Endothelial cell of umbilical vein (primary cell): ENCODE measurements at regions not wholly inside any gene's neighbourhood (a gene's known extent, or its start where the extent isn't known, plus 50 kb on each side); places are given as distances from the start of the nearest gene placed in this dataset.

Source experiments
- BruUV-seq: library from RNA; stranded (reverse); fragments of 400-500 nt; replicated peaks from 2 replicates; lab custom pipeline; 2021; lab: Mats Ljungman, UMichigan
- CTCF ChIA-PET: fragments of 300-600, 350-600 bp; sonication (Branson Sonifier 250); formaldehyde crosslinking; loops from one replicate; lab custom pipeline; 2021; ENCODE audit warnings: antibody characterized with exemption, inconsistent platforms; lab: Charles Lee
- POLR2A ChIA-PET: fragments of 300-600, 350-600 bp; sonication (Branson Sonifier 250); formaldehyde crosslinking; loops from one replicate; lab custom pipeline; 2021; ENCODE audit warnings: antibody characterized with exemption, inconsistent platforms; lab: Charles Lee
- DNase-seq: peaks from one replicate; pipeline ENCODE4 v3.0.0-alpha.2; 2011; ENCODE audit warnings: low read depth, low spot score
- FAIRE-seq: peaks from 2 replicates; lab custom pipeline; 2011; peaks lifted over from hg19 to GRCh38; lab: Jason Lieb, UNC
- H2AFZ ChIP-seq: 2 replicates; pipeline ENCODE4 v1.6.0; 2012; ENCODE audit warnings: low read depth, low read length, control low read depth, inconsistent platforms
- H3K27ac ChIP-seq: 2 replicates; pipeline ENCODE4 v1.5.1; 2011; ENCODE audit warnings: low read depth, mild to moderate bottlenecking, control low read depth, low read length, moderate library complexity; ENCODE audit not compliant: insufficient read depth
- H3K27me3 ChIP-seq, 2 experiments: 2 replicates each; pipeline versions ENCODE4 v1.6.0 to v1.6.1; 2011; ENCODE audit warnings: low read length in 2 of 2, mixed read lengths in 1 of 2; ENCODE audit not compliant: control insufficient read depth in 2 of 2, insufficient read depth in 2 of 2
- H3K36me3 ChIP-seq, 2 experiments: 2 replicates in 1 of 2; 3 replicates in 1 of 2; pipeline ENCODE4 v1.5.1; 2011; ENCODE audit warnings: low read length in 2 of 2, mild to moderate bottlenecking in 1 of 2, moderate library complexity in 1 of 2; ENCODE audit not compliant: control insufficient read depth in 2 of 2, insufficient read depth in 2 of 2; ENCODE audit errors: extremely low read depth in 1 of 2
- H3K4me1 ChIP-seq: 3 replicates; pipeline ENCODE4 v1.5.1; 2011; ENCODE audit warnings: mild to moderate bottlenecking, low read length; ENCODE audit not compliant: control insufficient read depth, insufficient read depth; ENCODE audit errors: extremely low read depth
- H3K4me2 ChIP-seq: 2 replicates; pipeline ENCODE4 v1.6.1; 2011; ENCODE audit warnings: low read length, control low read depth, mixed read lengths; ENCODE audit not compliant: insufficient read depth
- H3K4me3 ChIP-seq, 3 experiments: fragments of 200-600 bp in 1 of 3; sonication (generic), shearing (Covaris generic) in 1 of 3; replicated peaks in 1 of 3; 2 replicates each; pipeline ENCODE4 v1.5.1; 2011 to 2016; ENCODE audit warnings: control low read depth in 3 of 3, low read length in 3 of 3, mild to moderate bottlenecking in 2 of 3, inconsistent platforms in 1 of 3, low read depth in 1 of 3, moderate library complexity in 1 of 3; ENCODE audit not compliant: insufficient read depth in 1 of 3
- H3K79me2 ChIP-seq: 2 replicates; pipeline ENCODE4 v1.6.0; 2012; ENCODE audit warnings: low read length, inconsistent platforms; ENCODE audit not compliant: control insufficient read depth, insufficient read depth
- H3K9ac ChIP-seq: replicated peaks from 2 replicates; pipeline ENCODE3; 2011; ENCODE audit warnings: low read length, control low read depth; ENCODE audit not compliant: insufficient read depth; ENCODE audit errors: extremely low read depth
- H3K9me1 ChIP-seq: replicated peaks from 3 replicates; pipeline ENCODE4 v1.6.0; 2011; ENCODE audit warnings: mild to moderate bottlenecking, low read length; ENCODE audit not compliant: control insufficient read depth, insufficient read depth; ENCODE audit errors: extremely low read depth
- H3K9me3 ChIP-seq: replicated peaks from 2 replicates; pipeline ENCODE4 v1.5.1; 2012; ENCODE audit warnings: low read length, inconsistent platforms; ENCODE audit not compliant: control insufficient read depth, insufficient read depth
- H4K20me1 ChIP-seq: replicated peaks from 2 replicates; pipeline ENCODE3; 2011; ENCODE audit warnings: mild to moderate bottlenecking, low read length; ENCODE audit not compliant: control insufficient read depth, insufficient read depth; ENCODE audit errors: extremely low read depth
- CTCF ChIP-seq, 2 donors: IDR thresholded peaks; 1 replicate in 1 of 2; 2 replicates in 1 of 2; pipeline ENCODE4 v1.5.1; 2011; ENCODE audit warnings: low read length in 2 of 2, mild to moderate bottlenecking in 2 of 2, moderate library complexity in 2 of 2, control low read depth in 1 of 2, inconsistent platforms in 1 of 2, low read depth in 1 of 2; ENCODE audit not compliant: insufficient read depth in 1 of 2; ENCODE audit errors: extremely low read depth in 1 of 2
- EZH2 ChIP-seq: IDR thresholded peaks from 2 replicates; pipeline ENCODE4 v1.6.1; 2012; ENCODE audit warnings: borderline replicate concordance, low read depth, mild to moderate bottlenecking, moderate library complexity, low read length, inconsistent platforms; ENCODE audit not compliant: severe bottlenecking
- FOS ChIP-seq: IDR thresholded peaks from 2 replicates; pipeline ENCODE4 v1.6.1; 2011; ENCODE audit warnings: mild to moderate bottlenecking, low read length, moderate library complexity, borderline replicate concordance; ENCODE audit not compliant: insufficient read depth
- GATA2 ChIP-seq: IDR thresholded peaks from 2 replicates; pipeline ENCODE4 v1.7.0; 2011; ENCODE audit warnings: low read depth, mild to moderate bottlenecking, moderate library complexity, mixed read lengths, low read length; ENCODE audit not compliant: insufficient read length, insufficient read depth
- JUN ChIP-seq: IDR thresholded peaks from 2 replicates; pipeline ENCODE4 v1.6.1; 2011; ENCODE audit warnings: borderline replicate concordance, low read depth; ENCODE audit not compliant: insufficient read length, insufficient read depth
- MAX ChIP-seq: IDR thresholded peaks from 2 replicates; pipeline ENCODE4 v1.6.1; 2011; ENCODE audit not compliant: insufficient read depth, insufficient read length
- MYC ChIP-seq: IDR thresholded peaks from one replicate; pipeline ENCODE4 v1.6.1; 2011; ENCODE audit warnings: mild to moderate bottlenecking, low read depth, low read length
- POLR2A ChIP-seq: IDR thresholded peaks from 2 replicates; pipeline ENCODE4 v1.6.1; 2012; ENCODE audit warnings: low read depth, mild to moderate bottlenecking, control low read depth, low read length
- POLR2AphosphoS5 ChIP-seq: IDR thresholded peaks from 2 replicates; pipeline ENCODE4 v1.6.1; 2012; ENCODE audit warnings: low read depth, mild to moderate bottlenecking, control low read depth, low read length, moderate library complexity; ENCODE audit not compliant: insufficient read depth
- dilution Hi-C: fragments of 300-500 bp; cut with MboI; formaldehyde crosslinking; loops from one replicate; pipeline ENCODE4 v1.15.0; 2019; ENCODE audit warnings: low sequenced_read_pairs; ENCODE audit not compliant: extremely low pct_ligation_motif_present
- intact Hi-C: fragments of 100-400 bp; cut with micrococcal nuclease; formaldehyde crosslinking; loops from one replicate; pipeline ENCODE4 v1.10.0; 2022

DNA sequence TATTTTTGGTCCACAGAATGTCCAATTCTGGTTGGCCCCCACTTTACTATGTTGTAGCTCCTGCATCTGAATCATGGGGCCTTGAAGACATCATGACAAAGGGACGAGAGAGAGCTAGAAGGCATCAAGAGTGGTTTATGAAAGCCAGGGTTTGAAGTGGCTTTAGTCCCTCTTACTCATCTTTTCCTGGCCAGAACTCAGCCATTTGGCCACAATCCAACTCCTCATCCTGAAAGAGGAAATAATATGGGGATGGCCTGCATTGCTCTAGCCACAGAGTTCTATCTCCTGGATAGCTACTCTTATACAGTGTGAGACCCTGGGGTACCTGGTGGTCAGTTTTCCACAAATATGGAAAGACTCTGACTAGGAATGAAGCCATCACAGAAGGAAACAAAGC, 418.9 kb downstream of the XPNPEP1 start:
- BruUV-seq, result no TSS peak
- intact Hi-C loops, result no loop called here
- Histone ChIP-seq H3K27me3 (no peaks in the 10 kb centered on the region), H3K4me3 (no peak overlapping the region), H3K9me3 (peaks cover 7% of the 10 kb centered on the region), H3K79me2 (no peaks in the 10 kb centered on the region), H3K9me1 (no peaks in the 10 kb centered on the region), H3K9ac (no peak overlapping the region), H2AFZ (no peak overlapping the region), H3K4me1 (no peaks in the 10 kb centered on the region), H3K4me2 (no peak overlapping the region), H3K27ac (no peak overlapping the region), H4K20me1 (no peaks in the 10 kb centered on the region), H3K36me3 (no peaks in the 10 kb centered on the region)
- POLR2A ChIA-PET, result no interaction called here
- CTCF ChIA-PET, result no interaction called here
- no peak for TF ChIP-seq POLR2AphosphoS5
- no peak for TF ChIP-seq JUN
- no peak for TF ChIP-seq GATA2
- TF ChIP-seq MAX, result no peak
- no peak for TF ChIP-seq CTCF (IDR thresholded peaks at IDR 0.05; ENCODE audit: extremely low read depth in 1 of 2, insufficient read depth in 1 of 2, low read depth in 1 of 2, low read length in 2 of 2)
- no peak for TF ChIP-seq FOS
- no peak for TF ChIP-seq POLR2A
- no peak for TF ChIP-seq EZH2
- no peak for TF ChIP-seq MYC
- no peak for FAIRE-seq
- dilution Hi-C loops, result no loop called here
- DNase-seq, result no peak
